ENCODE measurements at regions not wholly inside any gene's neighbourhood (a gene's known extent, or its start where the extent isn't known, plus 50 kb on each side); places are given as distances from the start of the nearest gene placed in this dataset.

DNA sequence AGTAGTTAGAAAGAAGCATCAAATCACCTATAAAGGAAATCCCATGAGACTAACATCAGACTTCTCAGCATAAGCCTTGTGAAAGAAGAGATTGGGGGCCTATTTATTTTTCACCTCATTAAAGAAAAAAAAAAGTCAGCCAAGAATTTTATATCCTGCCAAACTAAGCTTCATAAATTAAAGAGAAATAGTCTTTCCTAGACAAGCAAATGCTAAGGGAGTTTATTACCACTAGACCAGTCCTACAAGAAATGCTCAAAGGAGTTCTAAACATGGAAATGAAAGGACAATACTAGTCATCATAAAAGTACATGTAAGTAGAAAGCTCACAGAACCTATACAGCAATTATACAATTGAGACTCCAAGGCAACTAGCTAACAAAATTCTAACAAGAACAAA lies 96.5 kb upstream of the OLIG3 start:
- no peaks in the 10 kb centered on the region for H3F3A ChIP-seq (ENCODE audit: insufficient read depth)
- in situ Hi-C loops (cut with MboI): no loop called here
- no peak overlapping the region for H2AFZ ChIP-seq
- no peak overlapping the region for H3K9ac ChIP-seq
- H3K4me1 ChIP-seq (ENCODE audit: insufficient read depth): no peaks in the 10 kb centered on the region
- no peaks in the 10 kb centered on the region for H3K36me3 ChIP-seq (ENCODE audit: low read depth)
- no peak overlapping the region for H3K27ac ChIP-seq
- no peaks in the 10 kb centered on the region for H3K79me2 ChIP-seq (ENCODE audit: insufficient read depth)
- no peak for TF ChIP-seq EZH2phosphoT487 (IDR thresholded peaks at IDR 0.05; ENCODE audit: insufficient read depth, low read depth)
- TF ChIP-seq EZH2 (IDR thresholded peaks at IDR 0.05; ENCODE audit: insufficient read depth, poor library complexity, severe bottlenecking): no peak
- H3K9me3 ChIP-seq (ENCODE audit: low read depth): no peaks in the 10 kb centered on the region
- H4K20me1 ChIP-seq (ENCODE audit: insufficient read depth): no peaks in the 10 kb centered on the region
- H3K9me2 ChIP-seq (ENCODE audit: insufficient read depth): no peaks in the 10 kb centered on the region
- H3K27me3 ChIP-seq (replicated peaks; ENCODE audit: insufficient read depth): no peaks in the 10 kb centered on the region
- H3K4me2 ChIP-seq (ENCODE audit: unreplicated experiment): no peak overlapping the region
- no peak for DNase-seq
- no peak overlapping the region for H3K4me3 ChIP-seq

DNA sequence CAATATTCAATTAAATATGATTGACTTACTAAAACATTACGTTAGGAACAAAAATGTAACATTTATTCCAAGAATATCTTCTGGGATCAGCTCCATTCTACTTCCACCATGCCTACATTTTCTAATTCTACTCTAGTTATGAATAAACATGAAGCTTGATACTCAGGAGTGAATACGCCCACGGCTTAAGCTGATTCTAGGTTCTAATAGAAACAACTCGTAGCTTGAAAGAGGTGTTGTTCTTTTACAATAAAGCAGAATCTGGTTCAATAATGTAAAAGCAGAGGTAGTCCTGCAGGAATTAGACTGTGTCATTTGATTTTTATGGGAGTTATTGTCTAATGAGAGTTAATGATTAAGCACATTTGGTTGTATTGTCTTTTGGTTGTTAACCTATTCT lies 107.3 kb upstream of the OLIG3 start:
- Histone ChIP-seq H2AFZ (no peak overlapping the region), H3K27ac (no peak overlapping the region), H3K4me2 (ENCODE audit: unreplicated experiment) (no peak overlapping the region), H3K79me2 (ENCODE audit: insufficient read depth) (no peaks in the 10 kb centered on the region), H3K9me2 (ENCODE audit: insufficient read depth) (no peaks in the 10 kb centered on the region), H4K20me1 (ENCODE audit: insufficient read depth) (no peaks in the 10 kb centered on the region), H3K4me3 (no peak overlapping the region), H3K4me1 (ENCODE audit: insufficient read depth) (no peaks in the 10 kb centered on the region), H3F3A (ENCODE audit: insufficient read depth) (no peaks in the 10 kb centered on the region), H3K36me3 (ENCODE audit: low read depth) (no peaks in the 10 kb centered on the region), H3K9ac (no peak overlapping the region), H3K27me3 (replicated peaks; ENCODE audit: insufficient read depth) (peaks cover 21% of the 10 kb centered on the region), H3K9me3 (ENCODE audit: low read depth) (no peaks in the 10 kb centered on the region)
- no peak for DNase-seq
- WGBS, 2 experiments (ENCODE audit: low coverage in 1 of 2, low lambda C conversion rate in 2 of 2, missing lambda C conversion rate in 2 of 2): 31% methylated on average over 4 of the region's 4 CpGs
- TF ChIP-seq EZH2 (IDR thresholded peaks at IDR 0.05; ENCODE audit: insufficient read depth, poor library complexity, severe bottlenecking) (no peak), EZH2phosphoT487 (IDR thresholded peaks at IDR 0.05; ENCODE audit: insufficient read depth, low read depth) (no peak)
- in situ Hi-C loops (cut with MboI): no loop called here

DNA sequence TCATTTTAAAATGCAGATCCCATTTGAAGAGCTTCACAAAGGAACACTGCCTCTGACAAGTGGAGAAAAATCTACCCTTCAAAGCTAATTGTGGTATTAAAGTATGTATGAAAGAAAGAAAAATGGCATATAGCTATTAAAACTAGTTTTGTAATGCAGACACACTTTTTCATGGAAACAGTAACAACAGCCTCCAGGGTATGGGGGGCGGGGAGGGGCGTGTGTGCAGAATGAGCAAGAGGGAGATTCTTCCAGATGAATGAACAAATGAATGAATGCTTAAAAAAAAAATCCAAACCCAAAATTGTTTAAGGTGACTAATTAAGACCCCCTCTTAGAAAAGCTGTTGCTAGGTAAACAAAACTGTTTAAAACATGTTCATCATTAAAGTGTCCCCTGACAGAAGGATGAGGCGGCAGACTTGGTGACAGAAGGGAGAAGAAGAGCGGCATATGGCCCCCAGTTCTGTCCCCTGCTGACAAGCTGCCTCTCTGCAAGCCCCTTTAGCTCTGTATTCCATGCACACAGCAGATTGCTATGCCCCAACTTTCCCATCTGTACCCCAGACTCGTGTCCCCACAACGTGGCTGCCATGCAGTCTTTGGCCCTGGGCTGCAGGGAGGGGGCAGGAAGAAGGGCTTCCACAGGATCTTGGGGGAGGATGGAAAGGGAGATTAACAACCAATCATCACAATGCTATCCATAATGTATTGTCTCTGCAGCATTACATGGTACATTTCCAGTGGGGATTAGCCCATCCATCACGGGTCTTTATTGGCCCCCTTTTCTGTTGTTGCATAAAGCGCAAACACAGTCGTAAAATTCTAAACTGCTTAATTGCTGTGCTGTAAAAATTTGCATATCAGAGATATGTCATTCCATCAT lies 108.4 kb upstream of the OLIG3 start:
- no peak for DNase-seq
- 10 to 12% methylated on average over 9 of the region's 9 CpGs for WGBS, 2 experiments (ENCODE audit: low coverage in 1 of 2, low lambda C conversion rate in 2 of 2, missing lambda C conversion rate in 2 of 2)
- H2AFZ ChIP-seq: no peak overlapping the region
- no peaks in the 10 kb centered on the region for H3K36me3 ChIP-seq (ENCODE audit: low read depth)
- H3K9me2 ChIP-seq (ENCODE audit: insufficient read depth): no peaks in the 10 kb centered on the region
- no peak overlapping the region for H3K9ac ChIP-seq
- no peaks in the 10 kb centered on the region for H3F3A ChIP-seq (ENCODE audit: insufficient read depth)
- no peak overlapping the region for H3K4me3 ChIP-seq
- H3K79me2 ChIP-seq (ENCODE audit: insufficient read depth): no peaks in the 10 kb centered on the region
- H3K4me1 ChIP-seq (ENCODE audit: insufficient read depth): no peaks in the 10 kb centered on the region
- H3K9me3 ChIP-seq (ENCODE audit: low read depth): no peaks in the 10 kb centered on the region
- in situ Hi-C loops (cut with MboI): no loop called here
- H3K4me2 ChIP-seq (ENCODE audit: unreplicated experiment): no peak overlapping the region
- no peaks in the 10 kb centered on the region for H4K20me1 ChIP-seq (ENCODE audit: insufficient read depth)
- TF ChIP-seq EZH2 (IDR thresholded peaks at IDR 0.05; ENCODE audit: insufficient read depth, poor library complexity, severe bottlenecking) (no peak), EZH2phosphoT487 (IDR thresholded peaks at IDR 0.05; ENCODE audit: insufficient read depth, low read depth) (no peak)
- H3K27ac ChIP-seq: no peak overlapping the region
- peaks cover 21% of the 10 kb centered on the region for H3K27me3 ChIP-seq (replicated peaks; ENCODE audit: insufficient read depth)

DNA sequence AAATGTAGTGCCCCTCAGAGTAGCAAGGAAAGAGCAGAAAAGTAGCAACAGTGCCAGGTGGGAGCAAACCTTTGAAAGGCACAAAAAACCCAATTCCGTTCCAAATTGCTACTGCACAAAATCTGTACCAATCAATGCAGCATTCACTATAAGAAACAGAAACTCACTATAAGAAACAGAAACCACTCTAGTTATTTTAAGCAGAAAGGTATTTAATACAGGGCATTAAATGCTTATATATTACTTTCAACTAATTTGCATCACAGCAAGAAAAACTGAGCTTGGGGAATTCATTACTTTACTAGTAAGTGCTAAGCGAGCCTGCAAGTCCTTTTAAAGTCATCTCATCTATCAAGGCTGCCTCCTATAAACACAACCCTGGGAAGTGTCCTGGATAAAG lies 116.5 kb upstream of the OLIG3 start:
- no peak overlapping the region for H3K9ac ChIP-seq
- H4K20me1 ChIP-seq (ENCODE audit: insufficient read depth): no peaks in the 10 kb centered on the region
- in situ Hi-C loops (cut with MboI): no loop called here
- H3F3A ChIP-seq (ENCODE audit: insufficient read depth): no peaks in the 10 kb centered on the region
- WGBS, 2 experiments (ENCODE audit: low coverage in 1 of 2, low lambda C conversion rate in 2 of 2, missing lambda C conversion rate in 2 of 2): 15 to 21% methylated on average over 2 of the region's 2 CpGs
- no peak overlapping the region for H3K4me3 ChIP-seq
- H2AFZ ChIP-seq: no peak overlapping the region
- H3K36me3 ChIP-seq (ENCODE audit: low read depth): no peaks in the 10 kb centered on the region
- no peak for DNase-seq
- no peak overlapping the region for H3K4me2 ChIP-seq (ENCODE audit: unreplicated experiment)
- H3K27me3 ChIP-seq (replicated peaks; ENCODE audit: insufficient read depth): no peaks in the 10 kb centered on the region; the same call in 1 of the 2 replicates
- no peaks in the 10 kb centered on the region for H3K9me2 ChIP-seq (ENCODE audit: insufficient read depth)
- H3K4me1 ChIP-seq (ENCODE audit: insufficient read depth): no peaks in the 10 kb centered on the region
- no peaks in the 10 kb centered on the region for H3K9me3 ChIP-seq (ENCODE audit: low read depth)
- H3K27ac ChIP-seq: no peak overlapping the region
- no peaks in the 10 kb centered on the region for H3K79me2 ChIP-seq (ENCODE audit: insufficient read depth)
- TF ChIP-seq EZH2 (IDR thresholded peaks at IDR 0.05; ENCODE audit: insufficient read depth, poor library complexity, severe bottlenecking) (no peak), EZH2phosphoT487 (IDR thresholded peaks at IDR 0.05; ENCODE audit: insufficient read depth, low read depth) (no peak)

All from GM23248 (cell line).